ENCODE measurements at regions not wholly inside any gene's neighbourhood (a gene's known extent, or its start where the extent isn't known, plus 50 kb on each side); places are given as distances from the start of the nearest gene placed in this dataset.

GRCh38 chrX:1941321-1941720 is 326.5 kb downstream of the ASMT start:
- no peak for TF ChIP-seq CTCF (IDR thresholded peaks at IDR 0.05; ENCODE audit: control extremely low read depth in 1 of 3, insufficient read depth in 1 of 3, low read depth in 1 of 3, low read length in 3 of 3)
- no peak for TF ChIP-seq SP1 (IDR thresholded peaks at IDR 0.05; ENCODE audit: low read depth, low read length)
- no peak for TF ChIP-seq HDAC6 (IDR thresholded peaks at IDR 0.05; ENCODE audit: low read depth, low read length)
- TF ChIP-seq SUZ12 (IDR thresholded peaks at IDR 0.05; ENCODE audit: low read length): no peak
- TF ChIP-seq CREB1 (IDR thresholded peaks at IDR 0.05): no peak
- no peak for TF ChIP-seq ATF3 (IDR thresholded peaks at IDR 0.05; ENCODE audit: insufficient read depth, low read depth, low read length)
- TF ChIP-seq FOSL1 (IDR thresholded peaks at IDR 0.05; ENCODE audit: insufficient read depth, low read depth, low read length): no peak
- no peak for TF ChIP-seq ZNF274 (IDR thresholded peaks at IDR 0.05; ENCODE audit: borderline replicate concordance, extremely low read depth, low read length)
- TF ChIP-seq GABPA (IDR thresholded peaks at IDR 0.05; ENCODE audit: borderline replicate concordance, insufficient read depth, low read length): no peak
- no peak for TF ChIP-seq POLR2A (IDR thresholded peaks at IDR 0.05; ENCODE audit: control extremely low read depth in 1 of 2, low read depth in 2 of 2, low read length in 2 of 2)
- TF ChIP-seq JUN (IDR thresholded peaks at IDR 0.05; ENCODE audit: low read depth, low read length): no peak
- TF ChIP-seq POLR2AphosphoS5 (IDR thresholded peaks at IDR 0.05; ENCODE audit: low read depth, low read length): no peak
- TF ChIP-seq KDM1A (IDR thresholded peaks at IDR 0.05; ENCODE audit: borderline replicate concordance, low read length): no peak
- no peak for TF ChIP-seq BCL11A (IDR thresholded peaks at IDR 0.05; ENCODE audit: low read depth in 2 of 2, low read length in 2 of 2)

Data from H1 (cell line).